H1 (cell line): ENCODE measurements at regions not wholly inside any gene's neighbourhood (a gene's known extent, or its start where the extent isn't known, plus 50 kb on each side); places are given as distances from the start of the nearest gene placed in this dataset.

ENCODE experiments used
- NRF1 ChIP-seq: IDR thresholded peaks from 2 replicates; pipeline ENCODE4 v1.6.1; 2011; ENCODE audit warnings: mild to moderate bottlenecking, low read depth, low read length, improper control_type of control experiment

DNA sequence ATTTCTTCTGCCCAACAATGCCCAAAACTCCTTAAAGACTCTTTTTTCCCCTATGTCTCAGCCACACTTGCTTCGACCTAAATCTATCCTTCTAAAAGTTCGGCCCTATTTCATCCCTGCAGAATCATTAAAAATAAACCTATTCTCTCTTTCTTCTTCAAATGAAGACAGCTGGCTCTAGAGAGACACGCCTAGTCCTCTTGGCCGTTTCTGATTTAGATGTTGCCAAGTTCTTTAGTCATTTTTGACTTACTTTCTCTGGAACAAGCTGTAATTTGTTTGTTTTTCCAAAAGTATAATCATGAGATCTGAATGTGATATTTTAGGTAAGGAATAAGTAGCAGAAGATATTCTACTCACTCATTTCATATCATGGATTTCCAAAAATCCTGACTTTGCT is 211.6 kb downstream of the CENPC start (continued):
- TF ChIP-seq NRF1, result no peak
- TF ChIP-seq, all 59 proteins: peak for 0
